Endodermal cell (in vitro differentiated cells): ENCODE measurements at regions not wholly inside any gene's neighbourhood (a gene's known extent, or its start where the extent isn't known, plus 50 kb on each side); places are given as distances from the start of the nearest gene placed in this dataset.

Source experiments
- DNase-seq: peaks from one replicate; pipeline ENCODE4 v3.0.0-alpha.2; 2017
- H3K27ac ChIP-seq: 2 replicates; pipeline ENCODE4 v1.5.1; 2013; ENCODE audit warnings: mild to moderate bottlenecking, low read depth, low read length, moderate library complexity
- H3K27me3 ChIP-seq: 2 replicates; pipeline ENCODE4 v1.6.1; 2013; ENCODE audit warnings: mild to moderate bottlenecking, low read length, moderate library complexity; ENCODE audit not compliant: insufficient read depth, control insufficient read depth, poor library complexity, severe bottlenecking
- H3K36me3 ChIP-seq: 2 replicates; pipeline ENCODE4 v1.7.0; 2013; ENCODE audit warnings: mild to moderate bottlenecking, low read length, moderate library complexity; ENCODE audit not compliant: control insufficient read depth, insufficient read depth
- H3K4me1 ChIP-seq: one replicate; pipeline ENCODE4 v1.7.0; 2013; ENCODE audit warnings: low read length; ENCODE audit not compliant: control insufficient read depth, insufficient read depth
- H3K4me3 ChIP-seq: 2 replicates; pipeline ENCODE4 v1.5.1; 2013; ENCODE audit warnings: mild to moderate bottlenecking, low read length, moderate library complexity
- H3K9ac ChIP-seq: 2 replicates; pipeline ENCODE4 v1.6.1; 2013; ENCODE audit warnings: mild to moderate bottlenecking, low read length, moderate library complexity; ENCODE audit not compliant: poor library complexity, severe bottlenecking; ENCODE audit errors: extremely low read depth
- H3K9me3 ChIP-seq: 2 replicates; pipeline ENCODE4 v1.6.1; 2013; ENCODE audit warnings: mild to moderate bottlenecking, low read length, moderate library complexity; ENCODE audit not compliant: control insufficient read depth
- H3K27ac Mint-ChIP-seq: 2 replicates; pipeline ENCODE4 v1.8.0; 2020; ENCODE audit warnings: mixed read lengths
- H3K27me3 Mint-ChIP-seq: 2 replicates; pipeline ENCODE4 v1.8.0; 2021; ENCODE audit warnings: mild to moderate bottlenecking, mixed read lengths; ENCODE audit not compliant: insufficient read depth
- H3K36me3 Mint-ChIP-seq: 2 replicates; pipeline ENCODE4 v1.8.0; 2020; ENCODE audit warnings: low read depth, mixed read lengths
- H3K4me1 Mint-ChIP-seq: 2 replicates; pipeline ENCODE4 v1.8.0; 2020; ENCODE audit warnings: mixed read lengths
- H3K4me3 Mint-ChIP-seq: 2 replicates; pipeline ENCODE4 v1.8.0; 2020; ENCODE audit warnings: mild to moderate bottlenecking, moderate library complexity, mixed read lengths
- H3K9me3 Mint-ChIP-seq: 2 replicates; pipeline ENCODE4 v1.8.0; 2020; ENCODE audit warnings: mild to moderate bottlenecking, mixed read lengths
- WGBS, 2 experiments: methylation state at CpG; one replicate each; pipeline versions ENCODE4 v1.1.5 to v1.1.7; 2013; ENCODE audit warnings: missing lambda C conversion rate in 2 of 2, mixed read lengths in 1 of 2; ENCODE audit not compliant: insufficient coverage in 1 of 2, insufficient read length in 1 of 2; 5-methylcytosine and 5-hydroxymethylcytosine counted together
- TF ChIP-seq, protein P1 (sequence below): fragments of 200-600 bp; sonication (generic); conservative IDR thresholded peaks from 2 replicates; pipeline ENCODE4 v1.5.0; 2021; ENCODE audit warnings: antibody characterized with exemption, mild to moderate bottlenecking

- WGBS, 2 experiments, result 87 to 92% methylated on average over 30 to 40 of the region's 40 CpGs
- no peak overlapping the region for H3K27ac ChIP-seq
- DNase-seq, result peak; percentile 22
These were observed 77.8 kb downstream of the DLL1 start for GRCh38 chr6:170212956-170213636.

DNA sequence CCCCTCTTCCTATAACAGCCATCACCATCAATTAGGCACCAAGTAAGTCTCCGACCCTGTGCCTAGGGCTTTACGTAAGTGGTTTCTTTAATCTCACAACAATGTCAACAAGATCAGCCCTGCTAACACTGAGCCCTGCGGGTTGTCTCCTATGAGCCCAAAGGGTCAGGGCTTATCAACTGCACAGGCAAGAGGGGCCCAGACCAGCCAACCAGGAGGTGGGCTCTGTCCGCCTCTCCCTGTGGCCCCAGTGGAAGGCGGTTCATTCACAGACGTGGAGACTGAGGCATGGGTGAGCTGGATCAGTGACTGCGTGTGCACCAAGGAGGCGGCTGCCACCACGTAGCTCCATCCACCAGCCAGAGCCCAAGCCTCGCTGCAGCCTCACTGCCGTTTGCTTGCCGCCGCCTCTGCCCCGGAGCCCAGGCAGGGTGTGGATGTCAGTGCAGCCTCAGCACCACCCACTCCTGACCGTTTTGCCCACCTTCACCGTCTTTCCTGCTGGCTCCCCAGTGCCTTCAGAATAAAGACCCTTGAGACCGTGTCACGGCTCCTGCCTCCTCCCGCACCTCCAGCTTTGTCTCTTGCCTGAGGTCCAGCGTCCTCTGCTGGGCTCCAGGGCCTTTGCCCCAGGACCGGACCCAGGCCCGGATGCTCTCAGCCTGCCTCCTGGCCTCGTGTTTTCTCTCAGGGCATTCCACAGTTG is 78.7 kb downstream of the DLL1 start:
- H3K9me3 Mint-ChIP-seq, result peaks cover 10% of the 10 kb centered on the region

More at GRCh38 chr6:170212956-170213636, 77.8 kb downstream of the DLL1 start:
- TF ChIP-seq, protein P1, sequence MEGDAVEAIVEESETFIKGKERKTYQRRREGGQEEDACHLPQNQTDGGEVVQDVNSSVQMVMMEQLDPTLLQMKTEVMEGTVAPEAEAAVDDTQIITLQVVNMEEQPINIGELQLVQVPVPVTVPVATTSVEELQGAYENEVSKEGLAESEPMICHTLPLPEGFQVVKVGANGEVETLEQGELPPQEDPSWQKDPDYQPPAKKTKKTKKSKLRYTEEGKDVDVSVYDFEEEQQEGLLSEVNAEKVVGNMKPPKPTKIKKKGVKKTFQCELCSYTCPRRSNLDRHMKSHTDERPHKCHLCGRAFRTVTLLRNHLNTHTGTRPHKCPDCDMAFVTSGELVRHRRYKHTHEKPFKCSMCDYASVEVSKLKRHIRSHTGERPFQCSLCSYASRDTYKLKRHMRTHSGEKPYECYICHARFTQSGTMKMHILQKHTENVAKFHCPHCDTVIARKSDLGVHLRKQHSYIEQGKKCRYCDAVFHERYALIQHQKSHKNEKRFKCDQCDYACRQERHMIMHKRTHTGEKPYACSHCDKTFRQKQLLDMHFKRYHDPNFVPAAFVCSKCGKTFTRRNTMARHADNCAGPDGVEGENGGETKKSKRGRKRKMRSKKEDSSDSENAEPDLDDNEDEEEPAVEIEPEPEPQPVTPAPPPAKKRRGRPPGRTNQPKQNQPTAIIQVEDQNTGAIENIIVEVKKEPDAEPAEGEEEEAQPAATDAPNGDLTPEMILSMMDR, result no peak
- Histone ChIP-seq H3K27me3 (no peaks in the 10 kb centered on the region), H3K4me1 (no peaks in the 10 kb centered on the region), H3K36me3 (no peaks in the 10 kb centered on the region), H3K4me3 (no peak overlapping the region), H3K9me3 (no peaks in the 10 kb centered on the region), H3K9ac (no peak overlapping the region)
- H3K4me3 Mint-ChIP-seq, result no peak overlapping the region
- H3K36me3 Mint-ChIP-seq, result no peaks in the 10 kb centered on the region
- H3K27ac Mint-ChIP-seq, result no peak overlapping the region
- H3K27me3 Mint-ChIP-seq, result peaks cover 4% of the 10 kb centered on the region
- H3K4me1 Mint-ChIP-seq, result no peaks in the 10 kb centered on the region
- peaks cover 10% of the 10 kb centered on the region for H3K9me3 Mint-ChIP-seq

GRCh38 chr6:170211404-170212025 is 79.4 kb downstream of the DLL1 start:
- H3K4me1 Mint-ChIP-seq, result no peaks in the 10 kb centered on the region
- H3K27me3 Mint-ChIP-seq, result peaks cover 4% of the 10 kb centered on the region
- WGBS, 2 experiments, result 93% methylated on average over 9 to 14 of the region's 14 CpGs

More for the DNA sequence above, 78.7 kb downstream of the DLL1 start:
- 92 to 95% methylated on average over 20 to 23 of the region's 23 CpGs for WGBS, 2 experiments
- H3K27ac Mint-ChIP-seq, result no peak overlapping the region
- Histone ChIP-seq H3K9ac (no peak overlapping the region), H3K9me3 (no peaks in the 10 kb centered on the region), H3K4me1 (no peaks in the 10 kb centered on the region), H3K4me3 (no peak overlapping the region), H3K36me3 (no peaks in the 10 kb centered on the region), H3K27me3 (no peaks in the 10 kb centered on the region), H3K27ac (no peak overlapping the region)
- TF ChIP-seq, protein P1, result peak; percentile 54
- no peak overlapping the region for H3K4me3 Mint-ChIP-seq
- peak; percentile 49 for DNase-seq
- H3K36me3 Mint-ChIP-seq, result no peaks in the 10 kb centered on the region
- no peaks in the 10 kb centered on the region for H3K4me1 Mint-ChIP-seq
- H3K27me3 Mint-ChIP-seq, result peaks cover 4% of the 10 kb centered on the region

More at GRCh38 chr6:170211404-170212025, 79.4 kb downstream of the DLL1 start:
- H3K27ac Mint-ChIP-seq, result no peak overlapping the region
- H3K27ac ChIP-seq, result no peak overlapping the region
- no peak overlapping the region for H3K4me3 Mint-ChIP-seq
- no peak overlapping the region for H3K9ac ChIP-seq
- no peaks in the 10 kb centered on the region for H3K9me3 ChIP-seq
- no peaks in the 10 kb centered on the region for H3K27me3 ChIP-seq
- H3K9me3 Mint-ChIP-seq, result peaks cover 10% of the 10 kb centered on the region
- no peaks in the 10 kb centered on the region for H3K4me1 ChIP-seq
- TF ChIP-seq, protein P1, result no peak
- DNase-seq, result no peak
- H3K36me3 Mint-ChIP-seq, result no peaks in the 10 kb centered on the region
- no peak overlapping the region for H3K4me3 ChIP-seq
- no peaks in the 10 kb centered on the region for H3K36me3 ChIP-seq
